NCI-H345 treated with DMSO at 0.1 percent for 48 hours (cell line): ENCODE measurements at regions not wholly inside any gene's neighbourhood (a gene's known extent, or its start where the extent isn't known, plus 50 kb on each side); places are given as distances from the start of the nearest gene placed in this dataset.
A peak's percentile ranks its signal among the peaks of the same experiment; 100 is the strongest.

Source experiments
- DNase-seq: peaks from one replicate; lab custom pipeline; 2025; ENCODE audit not compliant: unreplicated experiment; lab: John Stamatoyannopoulos, UW

- DNase-seq: no peak
These were observed 69.4 kb upstream of the PFN2 start for GRCh38 chr3:150040097-150040496.

- DNase-seq: no peak
These were observed 68.1 kb upstream of the PFN2 start for GRCh38 chr3:150038830-150039229.

DNA sequence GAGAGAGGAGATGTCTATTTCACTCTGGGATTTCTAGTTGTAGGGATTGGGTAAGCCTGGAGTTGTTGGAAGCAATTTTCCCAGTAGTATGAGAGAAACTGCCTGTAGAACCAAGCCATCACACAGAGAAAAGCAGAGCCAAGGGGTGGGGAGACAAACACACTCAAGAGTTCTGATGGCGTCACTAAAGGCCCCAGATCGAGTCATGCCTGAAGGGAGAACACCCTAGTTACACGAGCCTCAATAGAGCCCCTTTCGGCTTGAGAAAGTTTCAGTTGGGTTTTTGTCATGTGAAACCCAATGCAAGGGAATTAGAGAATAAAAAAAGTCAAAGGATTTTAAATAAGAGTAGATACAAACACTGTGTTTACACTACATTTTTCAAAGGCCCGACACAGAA lies 66.1 kb upstream of the PFN2 start:
- DNase-seq: no peak

DNA sequence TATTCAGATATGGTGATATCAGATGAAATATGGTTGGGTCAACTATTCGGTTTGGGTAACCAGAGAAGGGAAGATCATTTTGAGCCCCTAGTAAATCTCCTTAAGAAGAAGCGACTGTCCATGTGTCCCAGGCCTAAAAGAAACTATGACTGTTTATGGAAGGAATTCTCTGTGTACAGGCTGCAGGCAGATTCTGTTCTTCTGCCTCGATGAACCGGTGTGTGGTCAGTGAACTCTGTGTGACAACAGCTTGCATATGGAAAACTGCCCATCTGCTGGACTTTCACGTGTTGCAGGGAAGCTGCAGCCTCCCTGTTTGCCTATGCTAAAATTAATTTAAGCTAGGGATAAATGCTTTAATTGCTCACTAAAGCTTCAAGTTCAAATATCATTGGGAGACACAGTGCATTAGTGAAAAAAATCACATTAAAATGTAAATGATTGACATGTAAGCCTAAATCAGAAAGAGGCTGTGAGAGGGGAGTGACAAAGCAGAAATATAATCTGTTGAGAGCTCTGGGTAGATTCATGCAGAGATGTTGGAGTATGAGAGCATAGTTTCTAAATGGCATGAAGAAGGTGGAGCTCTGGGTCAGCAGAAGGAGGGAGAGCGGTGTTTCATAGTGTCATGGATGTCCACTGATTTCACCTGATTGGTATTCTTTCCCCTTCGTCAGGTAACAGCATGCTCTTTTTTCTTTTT lies 65.4 kb upstream of the PFN2 start:
- no peak for DNase-seq

- peak; percentile 5 for DNase-seq
These were observed 64.6 kb upstream of the PFN2 start for GRCh38 chr3:150035301-150035779.

DNA sequence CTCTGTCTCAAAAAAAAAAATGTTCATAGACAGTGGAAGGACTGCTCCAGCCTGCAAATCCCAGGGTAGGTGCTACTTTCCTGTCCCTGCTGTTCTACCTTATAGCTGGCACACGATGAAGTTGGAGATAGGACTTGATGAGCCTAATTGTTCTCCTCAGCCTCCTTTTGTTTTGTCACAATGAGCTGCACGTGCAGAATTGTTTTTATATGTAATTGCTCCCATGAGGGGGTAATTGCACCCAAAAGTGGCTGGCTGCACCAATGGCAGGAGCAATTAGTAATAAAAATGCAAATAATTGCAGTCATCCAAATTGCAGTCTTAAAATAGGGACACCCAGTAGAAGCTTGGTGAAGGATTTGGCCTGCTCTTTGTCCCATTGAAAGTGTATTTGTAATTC lies 63.0 kb upstream of the PFN2 start:
- DNase-seq: no peak

GRCh38 chr3:150030841-150031240 lies 60.1 kb upstream of the PFN2 start:
- no peak for DNase-seq

DNA sequence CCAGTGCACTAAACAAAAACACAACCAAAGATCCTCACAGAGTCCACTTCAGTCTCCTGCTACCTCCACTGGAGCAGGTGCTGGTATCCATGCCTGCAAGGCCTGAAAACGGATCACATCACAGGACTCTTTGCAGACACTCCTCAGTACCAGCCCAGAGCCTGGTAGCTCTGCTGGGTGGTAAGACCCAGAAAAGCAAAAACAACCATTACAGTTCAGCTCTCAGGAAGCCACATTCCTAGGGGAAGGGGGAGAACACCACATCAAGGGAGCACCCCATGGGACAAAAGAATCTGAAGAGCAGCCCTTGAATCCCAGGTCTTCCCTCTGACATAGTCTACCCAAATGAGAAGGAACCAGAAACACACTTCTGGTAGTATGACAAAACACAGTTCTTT lies 52.5 kb upstream of the PFN2 start:
- DNase-seq: no peak

DNA sequence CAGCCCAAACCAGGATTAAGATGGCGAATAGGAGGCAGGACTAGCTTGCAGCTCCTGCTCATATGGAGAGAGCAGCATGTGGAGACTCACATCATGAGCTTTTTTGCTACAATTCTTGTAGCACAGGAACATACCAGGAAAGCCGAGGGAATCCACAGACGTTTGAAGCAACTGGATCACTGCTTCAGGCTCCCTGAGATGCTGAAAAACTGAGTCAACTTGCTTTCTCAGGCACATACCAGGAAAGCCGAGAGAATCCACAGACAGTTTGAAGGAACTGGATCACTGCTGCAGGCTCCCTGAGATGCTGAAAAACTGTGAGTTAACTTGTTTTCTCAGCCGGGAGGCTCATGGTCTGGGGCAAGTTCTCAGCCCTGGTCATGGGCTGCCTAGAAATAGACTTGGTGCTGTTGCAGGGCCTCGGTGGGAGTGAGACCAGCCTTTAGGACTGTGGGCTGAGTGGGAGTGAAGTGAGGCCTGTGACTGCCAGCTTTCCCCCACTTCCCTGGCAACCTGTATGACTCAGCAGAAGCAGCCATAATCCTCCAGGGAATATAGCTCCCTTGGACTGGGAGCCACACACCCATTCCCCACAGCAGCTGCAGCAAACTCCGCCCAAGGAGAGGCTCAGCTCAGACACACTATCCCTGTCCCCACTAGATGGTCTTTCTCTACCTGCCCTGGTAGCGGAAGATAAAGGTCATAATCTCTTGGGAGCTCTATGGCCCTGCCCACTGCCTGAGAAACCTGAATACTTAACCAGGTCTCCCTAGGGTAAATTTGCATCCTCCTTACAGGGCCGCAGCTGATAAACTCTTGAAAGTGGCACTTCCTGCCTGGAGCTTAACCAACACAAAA lies 51.9 kb upstream of the PFN2 start:
- peak; percentile 1 for DNase-seq

DNA sequence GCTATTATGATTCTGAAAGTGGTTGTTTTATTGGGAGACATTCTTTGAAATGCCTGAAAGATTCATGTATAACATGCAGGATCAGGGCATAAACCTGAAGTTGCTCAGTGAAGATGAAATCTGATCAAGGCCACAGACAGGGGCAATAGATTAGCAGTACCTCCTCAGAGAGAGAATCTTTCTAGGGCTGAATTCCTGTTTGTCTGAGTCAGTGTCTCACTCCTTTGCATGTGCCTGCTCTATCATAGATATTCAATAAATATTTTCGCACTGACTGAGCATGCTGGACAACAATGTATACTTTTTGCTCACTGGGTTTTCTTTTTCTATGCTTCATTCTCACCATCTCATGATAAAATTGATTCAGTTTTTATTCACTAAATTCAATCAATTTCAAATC lies 49.8 kb upstream of the PFN2 start:
- no peak for DNase-seq
